Loucy (cell line): ENCODE measurements at regions not wholly inside any gene's neighbourhood (a gene's known extent, or its start where the extent isn't known, plus 50 kb on each side); places are given as distances from the start of the nearest gene placed in this dataset.

Experiments used
- H2AFZ ChIP-seq: fragments of 200-600 bp; sonication (generic); 2 replicates; pipeline ENCODE4 v1.6.0; 2016; ENCODE audit warnings: antibody characterized with exemption, mild to moderate bottlenecking, low read length, moderate library complexity
- H3F3A ChIP-seq: fragments of 200-600 bp; 2 replicates; pipeline ENCODE4 v1.6.0; 2016; ENCODE audit warnings: antibody characterized with exemption, low read depth, mild to moderate bottlenecking
- H3K27me3 ChIP-seq: fragments of 200-600 bp; sonication (generic); 2 replicates; pipeline ENCODE4 v1.6.1; 2014; ENCODE audit warnings: low read length, mild to moderate bottlenecking; ENCODE audit not compliant: insufficient read depth, poor library complexity, severe bottlenecking
- H3K36me3 ChIP-seq: fragments of 200-600 bp; sonication (generic); 2 replicates; pipeline ENCODE4 v1.6.1; 2016; ENCODE audit warnings: low read length; ENCODE audit not compliant: insufficient read depth
- H3K4me1 ChIP-seq: fragments of 200-600 bp; sonication (generic); 2 replicates; pipeline ENCODE4 v1.5.1; 2014; ENCODE audit warnings: low read length, mild to moderate bottlenecking; ENCODE audit not compliant: insufficient read depth, poor library complexity, severe bottlenecking
- H3K4me2 ChIP-seq: fragments of 200-600 bp; sonication (generic); 2 replicates; pipeline ENCODE4 v1.6.0; 2014; ENCODE audit warnings: antibody characterized with exemption, low read length, low read depth, mild to moderate bottlenecking; ENCODE audit not compliant: poor library complexity, severe bottlenecking
- H3K4me3 ChIP-seq: fragments of 200-600 bp; sonication (generic); 2 replicates; pipeline ENCODE4 v1.5.1; 2014; ENCODE audit warnings: low read length, mild to moderate bottlenecking, mixed read lengths; ENCODE audit not compliant: poor library complexity, severe bottlenecking
- H3K79me2 ChIP-seq: fragments of 200-600 bp; sonication (generic); 2 replicates; pipeline ENCODE4 v1.6.1; 2014; ENCODE audit warnings: low read length; ENCODE audit not compliant: insufficient read depth
- H3K9ac ChIP-seq: fragments of 200-600 bp; sonication (generic); 2 replicates; pipeline ENCODE4 v1.6.0; 2014; ENCODE audit warnings: mild to moderate bottlenecking, low read depth, low read length, moderate library complexity; ENCODE audit not compliant: poor library complexity, severe bottlenecking
- H3K9me2 ChIP-seq: fragments of 200-600 bp; sonication (generic); replicated peaks from 2 replicates; pipeline ENCODE4 v1.6.1; 2016; ENCODE audit warnings: low read depth, low read length, mixed read lengths
- H3K9me3 ChIP-seq: fragments of 200-600 bp; sonication (generic); 2 replicates; pipeline ENCODE4 v1.6.1; 2014; ENCODE audit warnings: mild to moderate bottlenecking, antibody characterized with exemption, low read length, low read depth; ENCODE audit not compliant: insufficient read depth
- H4K20me1 ChIP-seq: fragments of 200-600 bp; sonication (generic); 2 replicates; pipeline ENCODE4 v1.6.0; 2014; ENCODE audit warnings: antibody characterized with exemption, low read length, mild to moderate bottlenecking; ENCODE audit not compliant: insufficient read depth, poor library complexity, severe bottlenecking
- EZH2phosphoT487 ChIP-seq: fragments of 200-600 bp; IDR thresholded peaks from 2 replicates; pipeline ENCODE4 v1.6.1; 2018; ENCODE audit warnings: antibody characterized with exemption, mild to moderate bottlenecking, moderate library complexity, borderline replicate concordance
- TF ChIP-seq, protein P1 (sequence below): fragments of 200-600 bp; sonication (generic); conservative IDR thresholded peaks from 2 replicates; pipeline ENCODE4 v1.5.1; 2014; ENCODE audit warnings: mild to moderate bottlenecking, antibody characterized with exemption, low read length

- Histone ChIP-seq H2AFZ (no peak overlapping the region), H3K4me1 (peaks cover 49% of the 10 kb centered on the region), H3K9me3 (no peaks in the 10 kb centered on the region), H3K4me3 (no peak overlapping the region), H3K27me3 (no peaks in the 10 kb centered on the region), H3K36me3 (no peaks in the 10 kb centered on the region), H3K9me2 (no peaks in the 10 kb centered on the region), H3K79me2 (no peaks in the 10 kb centered on the region), H4K20me1 (no peaks in the 10 kb centered on the region), H3K4me2 (no peak overlapping the region), H3F3A (no peaks in the 10 kb centered on the region), H3K9ac (no peak overlapping the region)
- TF ChIP-seq, protein P1, sequence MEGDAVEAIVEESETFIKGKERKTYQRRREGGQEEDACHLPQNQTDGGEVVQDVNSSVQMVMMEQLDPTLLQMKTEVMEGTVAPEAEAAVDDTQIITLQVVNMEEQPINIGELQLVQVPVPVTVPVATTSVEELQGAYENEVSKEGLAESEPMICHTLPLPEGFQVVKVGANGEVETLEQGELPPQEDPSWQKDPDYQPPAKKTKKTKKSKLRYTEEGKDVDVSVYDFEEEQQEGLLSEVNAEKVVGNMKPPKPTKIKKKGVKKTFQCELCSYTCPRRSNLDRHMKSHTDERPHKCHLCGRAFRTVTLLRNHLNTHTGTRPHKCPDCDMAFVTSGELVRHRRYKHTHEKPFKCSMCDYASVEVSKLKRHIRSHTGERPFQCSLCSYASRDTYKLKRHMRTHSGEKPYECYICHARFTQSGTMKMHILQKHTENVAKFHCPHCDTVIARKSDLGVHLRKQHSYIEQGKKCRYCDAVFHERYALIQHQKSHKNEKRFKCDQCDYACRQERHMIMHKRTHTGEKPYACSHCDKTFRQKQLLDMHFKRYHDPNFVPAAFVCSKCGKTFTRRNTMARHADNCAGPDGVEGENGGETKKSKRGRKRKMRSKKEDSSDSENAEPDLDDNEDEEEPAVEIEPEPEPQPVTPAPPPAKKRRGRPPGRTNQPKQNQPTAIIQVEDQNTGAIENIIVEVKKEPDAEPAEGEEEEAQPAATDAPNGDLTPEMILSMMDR = no peak
- TF ChIP-seq EZH2phosphoT487 = no peak
Observed at GRCh38 chr14:85420707-85421106, 109.2 kb upstream of the FLRT2 start.

- H4K20me1 ChIP-seq = no peaks in the 10 kb centered on the region
- H3K9me3 ChIP-seq = no peaks in the 10 kb centered on the region
- no peak overlapping the region for H3K9ac ChIP-seq
- no peak overlapping the region for H3K4me2 ChIP-seq
- peak overlapping the region; percentile 54; the same call in 1 of the 2 replicates for H2AFZ ChIP-seq
- H3K4me3 ChIP-seq = no peak overlapping the region
- no peaks in the 10 kb centered on the region for H3K79me2 ChIP-seq
- peaks cover 50% of the 10 kb centered on the region for H3K4me1 ChIP-seq
- no peaks in the 10 kb centered on the region for H3K27me3 ChIP-seq
- no peaks in the 10 kb centered on the region for H3K36me3 ChIP-seq
- no peaks in the 10 kb centered on the region for H3K9me2 ChIP-seq
- TF ChIP-seq, protein P1 = no peak
- no peak for TF ChIP-seq EZH2phosphoT487
- H3F3A ChIP-seq = no peaks in the 10 kb centered on the region
Observed at GRCh38 chr14:85421186-85421877, 108.6 kb upstream of the FLRT2 start.

GRCh38 chr14:85423889-85424288 is 106.1 kb upstream of the FLRT2 start:
- TF ChIP-seq, protein P1 = no peak

More at GRCh38 chr14:85423889-85424288, 106.1 kb upstream of the FLRT2 start:
- H3K4me3 ChIP-seq = no peak overlapping the region
- H3K9me3 ChIP-seq = no peaks in the 10 kb centered on the region
- H3K4me1 ChIP-seq = peaks cover 37% of the 10 kb centered on the region
- H3K36me3 ChIP-seq = no peaks in the 10 kb centered on the region
- no peaks in the 10 kb centered on the region for H3K27me3 ChIP-seq
- no peaks in the 10 kb centered on the region for H3K9me2 ChIP-seq
- H2AFZ ChIP-seq = no peak overlapping the region
- no peaks in the 10 kb centered on the region for H3K79me2 ChIP-seq
- no peaks in the 10 kb centered on the region for H4K20me1 ChIP-seq
- H3F3A ChIP-seq = no peaks in the 10 kb centered on the region
- H3K9ac ChIP-seq = no peak overlapping the region
- no peak overlapping the region for H3K4me2 ChIP-seq
